H9 (cell line): ENCODE measurements at regions not wholly inside any gene's neighbourhood (a gene's known extent, or its start where the extent isn't known, plus 50 kb on each side); places are given as distances from the start of the nearest gene placed in this dataset.

Experiments used
- DNase-seq: peaks from one replicate; pipeline ENCODE4 v3.0.0-alpha.2; 2017
- H2AFZ ChIP-seq: one replicate; pipeline ENCODE4 v1.6.1; 2013; ENCODE audit warnings: mild to moderate bottlenecking, low read length, control low read depth, moderate library complexity
- H2AK5ac ChIP-seq: 2 replicates; pipeline ENCODE4 v1.6.1; 2013; ENCODE audit warnings: low read length, control low read depth, mixed read lengths; ENCODE audit not compliant: insufficient read length
- H2BK120ac ChIP-seq: one replicate; pipeline ENCODE4 v1.6.1; 2013; ENCODE audit warnings: low read depth, mild to moderate bottlenecking, low read length, control low read depth, inconsistent platforms; ENCODE audit not compliant: poor library complexity, severe bottlenecking
- H2BK12ac ChIP-seq: 2 replicates; pipeline ENCODE4 v1.6.1; 2013; ENCODE audit warnings: low read length, control low read depth, mixed read lengths, low read depth; ENCODE audit not compliant: insufficient read length
- H2BK15ac ChIP-seq: 2 replicates; pipeline ENCODE4 v1.6.1; 2013; ENCODE audit warnings: low read depth, low read length, control low read depth
- H2BK20ac ChIP-seq: one replicate; pipeline ENCODE4 v1.6.1; 2013; ENCODE audit warnings: low read depth, mild to moderate bottlenecking, low read length, control low read depth, inconsistent platforms; ENCODE audit not compliant: poor library complexity, severe bottlenecking
- H2BK5ac ChIP-seq: 2 replicates; pipeline ENCODE4 v1.6.1; 2013; ENCODE audit warnings: low read length, control low read depth, mixed read lengths; ENCODE audit not compliant: insufficient read length
- H3K14ac ChIP-seq: 2 replicates; pipeline ENCODE4 v1.6.1; 2013; ENCODE audit warnings: low read length, control low read depth; ENCODE audit not compliant: insufficient read depth
- H3K18ac ChIP-seq: 2 replicates; pipeline ENCODE4 v1.6.1; 2013; ENCODE audit warnings: low read depth, mild to moderate bottlenecking, mixed read lengths, low read length, control low read depth; ENCODE audit not compliant: insufficient read length
- H3K23ac ChIP-seq: 2 replicates; pipeline ENCODE4 v1.6.1; 2013; ENCODE audit warnings: low read length, control low read depth, mixed read lengths, low read depth; ENCODE audit not compliant: insufficient read length
- H3K23me2 ChIP-seq: 2 replicates; pipeline ENCODE4 v1.6.1; 2013; ENCODE audit warnings: low read depth, mild to moderate bottlenecking, mixed read lengths, low read length, control low read depth; ENCODE audit not compliant: insufficient read length, poor library complexity, severe bottlenecking
- H3K27ac ChIP-seq: 2 replicates; pipeline ENCODE4 v1.5.1; 2013; ENCODE audit warnings: low read length, control low read depth, mixed read lengths, low read depth; ENCODE audit not compliant: insufficient read length
- H3K27me3 ChIP-seq: 2 replicates; pipeline ENCODE4 v1.6.1; 2013; ENCODE audit warnings: low read length, control low read depth, inconsistent platforms; ENCODE audit not compliant: insufficient read depth
- H3K4ac ChIP-seq: 2 replicates; pipeline ENCODE4 v1.6.1; 2013; ENCODE audit warnings: low read depth, mild to moderate bottlenecking, control low read depth, inconsistent platforms, low read length, moderate library complexity
- H3K4me1 ChIP-seq: 2 replicates; pipeline ENCODE4 v1.6.1; 2013; ENCODE audit warnings: low read length, control low read depth, inconsistent platforms; ENCODE audit not compliant: insufficient read depth
- H3K4me2 ChIP-seq: 2 replicates; pipeline ENCODE4 v1.6.1; 2013; ENCODE audit warnings: low read length, control low read depth, mixed read lengths; ENCODE audit not compliant: insufficient read length, insufficient read depth
- H3K56ac ChIP-seq: 2 replicates; pipeline ENCODE4 v1.6.1; 2013; ENCODE audit warnings: low read depth, mild to moderate bottlenecking, mixed read lengths, low read length, control low read depth; ENCODE audit not compliant: insufficient read length
- H3K79me1 ChIP-seq: 2 replicates; pipeline ENCODE4 v1.6.1; 2013; ENCODE audit warnings: low read depth, mild to moderate bottlenecking, moderate library complexity, low read length, control low read depth, inconsistent platforms; ENCODE audit not compliant: insufficient read depth, poor library complexity, severe bottlenecking
- H3K79me2 ChIP-seq: 2 replicates; pipeline ENCODE4 v1.6.1; 2013; ENCODE audit warnings: low read length, control low read depth, inconsistent platforms; ENCODE audit not compliant: insufficient read depth
- H3K9ac ChIP-seq: 2 replicates; pipeline ENCODE4 v1.6.1; 2013; ENCODE audit warnings: low read length, control low read depth, mixed read lengths; ENCODE audit not compliant: insufficient read length; ENCODE audit errors: extremely low read depth
- H3K9me3 ChIP-seq: one replicate; pipeline ENCODE4 v1.6.1; 2013; ENCODE audit warnings: low read depth, low read length, inconsistent platforms; ENCODE audit not compliant: control insufficient read depth
- H3T11ph ChIP-seq: one replicate; pipeline ENCODE4 v1.6.1; 2013; ENCODE audit warnings: mild to moderate bottlenecking, low read length, control low read depth, inconsistent platforms
- H4K20me1 ChIP-seq: one replicate; pipeline ENCODE4 v1.6.1; 2013; ENCODE audit not compliant: control insufficient read depth, insufficient read length, insufficient read depth
- H4K5ac ChIP-seq: 2 replicates; pipeline ENCODE4 v1.6.1; 2013; ENCODE audit warnings: low read depth, mild to moderate bottlenecking, mixed read lengths, low read length, control low read depth; ENCODE audit not compliant: insufficient read length
- H4K8ac ChIP-seq: replicated peaks from 2 replicates; pipeline ENCODE4 v1.6.1; 2013; ENCODE audit warnings: low read length, control low read depth, mixed read lengths, low read depth; ENCODE audit not compliant: insufficient read length
- H4K91ac ChIP-seq: 2 replicates; pipeline ENCODE4 v1.6.1; 2013; ENCODE audit warnings: low read depth, mild to moderate bottlenecking, moderate library complexity, mixed read lengths, low read length, control low read depth; ENCODE audit not compliant: insufficient read length
- H3K27ac Mint-ChIP-seq, 3 experiments: 2 replicates in 2 of 3; 3 replicates in 1 of 3; pipeline ENCODE4 v1.8.0; 2020 to 2021; ENCODE audit warnings: mixed read lengths in 3 of 3, mild to moderate bottlenecking in 1 of 3, moderate library complexity in 1 of 3
- H3K27me3 Mint-ChIP-seq: 2 replicates; pipeline ENCODE4 v1.8.0; 2021; ENCODE audit warnings: low read depth, mild to moderate bottlenecking, moderate library complexity, mixed read lengths
- H3K36me3 Mint-ChIP-seq, 3 experiments: 2 replicates in 2 of 3; 3 replicates in 1 of 3; pipeline ENCODE4 v1.8.0; 2020 to 2021; ENCODE audit warnings: low read depth in 3 of 3, mixed read lengths in 3 of 3; ENCODE audit not compliant: insufficient read depth in 1 of 3
- H3K4me1 Mint-ChIP-seq, 2 experiments: 2 replicates each; pipeline ENCODE4 v1.8.0; 2020; ENCODE audit warnings: mixed read lengths in 2 of 2
- H3K4me3 Mint-ChIP-seq, 2 experiments: 2 replicates in 1 of 2; 3 replicates in 1 of 2; pipeline ENCODE4 v1.8.0; 2020 to 2021; ENCODE audit warnings: mild to moderate bottlenecking in 2 of 2, mixed read lengths in 2 of 2, moderate library complexity in 1 of 2
- H3K9me3 Mint-ChIP-seq, 2 experiments: 2 replicates in 1 of 2; 3 replicates in 1 of 2; pipeline ENCODE4 v1.8.0; 2020; ENCODE audit warnings: mild to moderate bottlenecking in 2 of 2, mixed read lengths in 2 of 2, moderate library complexity in 1 of 2
- CTCF ChIP-seq: fragments of 200-600 bp; sonication (generic); conservative IDR thresholded peaks from 3 replicates; pipeline ENCODE4 v1.8.0; 2021; ENCODE audit warnings: antibody characterized with exemption, mild to moderate bottlenecking
- WGBS: extraction: QIAGEN DNeasy Blood & Tissue Kit; methylation state at CpG from one replicate; pipeline ENCODE4 v1.1.7; 2013; ENCODE audit warnings: missing lambda C conversion rate, low lambda C conversion rate, mixed read lengths; ENCODE audit not compliant: insufficient read length; ENCODE audit errors: extremely low coverage; 5-methylcytosine and 5-hydroxymethylcytosine counted together

GRCh38 chr12:83527810-83528209, 841.1 kb downstream of the TMTC2 start:
- Histone ChIP-seq H3K27me3 (no peaks in the 10 kb centered on the region), H3K56ac (no peak overlapping the region), H2BK5ac (no peak overlapping the region), H3K4me2 (no peak overlapping the region), H3K79me2 (no peaks in the 10 kb centered on the region), H3K27ac (no peak overlapping the region), H4K5ac (no peak overlapping the region), H3K23me2 (no peaks in the 10 kb centered on the region), H4K91ac (no peak overlapping the region), H3K4ac (no peak overlapping the region), H2AK5ac (no peak overlapping the region), H2AFZ (no peak overlapping the region), H2BK120ac (no peak overlapping the region), H3K9ac (no peak overlapping the region), H3T11ph (no peak overlapping the region), H3K9me3 (no peaks in the 10 kb centered on the region), H3K18ac (no peak overlapping the region), H2BK20ac (no peak overlapping the region), H2BK12ac (no peak overlapping the region), H4K8ac (no peak overlapping the region), H4K20me1 (no peaks in the 10 kb centered on the region), H3K79me1 (no peaks in the 10 kb centered on the region), H3K14ac (no peak overlapping the region), H2BK15ac (no peak overlapping the region), H3K4me1 (no peaks in the 10 kb centered on the region), H3K23ac (no peak overlapping the region)
- Mint-ChIP-seq H3K27ac (no peak overlapping the region), H3K36me3 (no peaks in the 10 kb centered on the region), H3K4me1 (peaks cover 11 to 16% of the 10 kb centered on the region in 2 experiments), H3K9me3 (no peaks in the 10 kb centered on the region; a peak in 1 of 5 replicates), H3K27me3 (no peaks in the 10 kb centered on the region), H3K4me3 (no peak overlapping the region)
- DNase-seq: no peak
- no CpG with 5 or more reads among the region's 1 CpG for WGBS
- no peak for TF ChIP-seq CTCF
